ENCODE measurements at regions not wholly inside any gene's neighbourhood (a gene's known extent, or its start where the extent isn't known, plus 50 kb on each side); places are given as distances from the start of the nearest gene placed in this dataset.

DNA sequence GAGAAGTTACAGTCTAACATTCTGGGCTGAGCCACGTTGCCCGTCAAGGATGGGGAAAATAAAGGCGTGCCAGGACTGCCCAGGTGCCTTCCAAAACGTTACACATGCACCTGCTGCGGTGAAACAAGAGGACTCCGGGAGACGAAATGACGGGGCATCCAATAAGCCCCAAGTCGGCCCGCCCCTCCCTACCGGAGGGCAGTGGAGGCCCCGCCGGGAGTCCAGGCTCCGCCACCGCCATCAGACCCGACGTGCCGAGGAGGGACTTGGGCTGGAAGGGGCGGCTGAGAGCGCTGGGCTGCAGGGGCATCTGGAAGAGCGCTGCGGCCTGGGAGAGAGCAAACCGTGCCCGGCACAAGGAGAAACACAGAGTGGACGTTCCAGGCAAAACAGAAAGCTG is 112.5 kb upstream of the GPC1 start:
- H4K20me1 ChIP-seq (replicated peaks in 1 of 2; ENCODE audit: control insufficient read depth in 1 of 2, insufficient read depth in 2 of 2, low read length in 2 of 2) = no peaks in the 10 kb centered on the region
- no peaks in the 10 kb centered on the region for H3K36me3 ChIP-seq (ENCODE audit: control insufficient read depth in 2 of 4, insufficient read depth in 4 of 4, low read length in 3 of 4)
- H3K9ac ChIP-seq (replicated peaks in 1 of 4; ENCODE audit: extremely low read depth in 1 of 4, low read depth in 3 of 4, low read length in 3 of 4) = no peak overlapping the region
- no peak overlapping the region for H3K18ac ChIP-seq (ENCODE audit: extremely low read depth, low read length)
- no peaks in the 10 kb centered on the region for H3K79me2 ChIP-seq (ENCODE audit: control insufficient read depth in 1 of 2, insufficient read depth in 2 of 2, low read length in 2 of 2)
- peaks cover 0 to 9% (median 0%) of the 10 kb centered on the region in 4 experiments; a peak in 1 of 7 replicates for H3K4me1 ChIP-seq (replicated peaks in 1 of 4; ENCODE audit: control insufficient read depth in 3 of 4, insufficient read depth in 4 of 4, low read length in 3 of 4)
- no peaks in the 10 kb centered on the region for H3K79me1 ChIP-seq (ENCODE audit: low read depth, low read length)
- H4K5ac ChIP-seq (ENCODE audit: insufficient read length, low read depth, low read length) = no peak overlapping the region
- no peaks in the 10 kb centered on the region for H3K23me2 ChIP-seq (ENCODE audit: low read depth, low read length)
- H3K4me2 ChIP-seq (ENCODE audit: insufficient read depth in 1 of 2, low read depth in 2 of 2, low read length in 2 of 2) = no peak overlapping the region
- H2AFZ ChIP-seq (ENCODE audit: low read length) = no peak overlapping the region
- no peak overlapping the region for H4K8ac ChIP-seq (ENCODE audit: extremely low read depth, insufficient read depth, low read length)
- H2AK5ac ChIP-seq (ENCODE audit: low read depth, low read length) = no peak overlapping the region
- H3K9me3 ChIP-seq (ENCODE audit: insufficient read depth in 2 of 2, low read depth in 1 of 2, low read length in 1 of 2) = no peaks in the 10 kb centered on the region
- no peak overlapping the region for H3K14ac ChIP-seq (ENCODE audit: insufficient read length)
- no peak overlapping the region for H2BK15ac ChIP-seq (ENCODE audit: low read length)
- 90% methylated on average over 13 of the region's 25 CpGs; no CpG with 5 or more reads in 1 of the 2 experiments for WGBS, 2 experiments (ENCODE audit: extremely low coverage in 1 of 2, insufficient coverage in 1 of 2, insufficient read length in 1 of 2, insufficient replicate concordance in 2 of 2, low coverage in 1 of 2, low lambda C conversion rate in 2 of 2, missing lambda C conversion rate in 1 of 2)
- H4K91ac ChIP-seq (replicated peaks; ENCODE audit: insufficient read length, low read length) = no peak overlapping the region
- H2BK12ac ChIP-seq (ENCODE audit: low read depth, low read length) = no peak overlapping the region
- no peak overlapping the region for H3K27ac ChIP-seq (ENCODE audit: low read depth, low read length)
- no peak overlapping the region for H2BK5ac ChIP-seq (ENCODE audit: low read depth, low read length)
- no peaks in the 10 kb centered on the region for H3K27me3 ChIP-seq (replicated peaks in 1 of 4; ENCODE audit: control insufficient read depth in 3 of 4, extremely low read depth in 1 of 4, insufficient read depth in 3 of 4, low read length in 3 of 4)
- no peak overlapping the region for H3K23ac ChIP-seq (ENCODE audit: insufficient read length)
- no peak overlapping the region for H3K4me3 ChIP-seq (ENCODE audit: extremely low read depth in 1 of 4, insufficient read depth in 2 of 4, low read depth in 3 of 4, low read length in 4 of 4)
- H3K56ac ChIP-seq (replicated peaks; ENCODE audit: insufficient read length, low read depth, low read length) = no peak overlapping the region
- ChIA-PET CTCF (ENCODE audit: partially characterized antibody) (no interaction called here), POLR2A (ENCODE audit: partially characterized antibody) (no interaction called here)
- H3K4ac ChIP-seq (replicated peaks; ENCODE audit: insufficient read length, low read depth, low read length) = no peak overlapping the region
- DNase-seq (ENCODE audit: low read depth in 1 of 2, low spot score in 2 of 2) = no peak
- no peak for FAIRE-seq
- H2BK120ac ChIP-seq (replicated peaks; ENCODE audit: low read depth, low read length) = no peak overlapping the region
- H2BK20ac ChIP-seq (ENCODE audit: low read length) = no peak overlapping the region
- TF ChIP-seq JUND (IDR thresholded peaks at IDR 0.05; ENCODE audit: low read length) (no peak), SIX5 (IDR thresholded peaks at IDR 0.05; ENCODE audit: low read depth, low read length) (no peak), BACH1 (IDR thresholded peaks at IDR 0.05; ENCODE audit: low read length) (no peak), CHD2 (IDR thresholded peaks at IDR 0.05; ENCODE audit: low read length) (no peak), YY1 (IDR thresholded peaks at IDR 0.05; ENCODE audit: low read depth, low read length) (no peak), RXRA (IDR thresholded peaks at IDR 0.05; ENCODE audit: insufficient read depth, low read depth, low read length) (no peak), KDM4A (IDR thresholded peaks at IDR 0.05; ENCODE audit: low read depth, low read length, severe bottlenecking) (no peak), NRF1 (IDR thresholded peaks at IDR 0.05; ENCODE audit: low read depth, low read length) (no peak), POU5F1 (IDR thresholded peaks at IDR 0.05; ENCODE audit: low read depth, low read length) (no peak), HDAC2 (IDR thresholded peaks at IDR 0.05; ENCODE audit: borderline replicate concordance in 1 of 2, low read depth in 2 of 2, low read length in 2 of 2) (no peak), CBX8 (IDR thresholded peaks at IDR 0.05; ENCODE audit: borderline replicate concordance, low read depth, low read length) (no peak), TCF12 (IDR thresholded peaks at IDR 0.05; ENCODE audit: low read depth, low read length) (no peak), SAP30 (IDR thresholded peaks at IDR 0.05; ENCODE audit: insufficient read depth, insufficient replicate concordance, low read length) (no peak)
- TF ChIP-seq, protein P1, sequence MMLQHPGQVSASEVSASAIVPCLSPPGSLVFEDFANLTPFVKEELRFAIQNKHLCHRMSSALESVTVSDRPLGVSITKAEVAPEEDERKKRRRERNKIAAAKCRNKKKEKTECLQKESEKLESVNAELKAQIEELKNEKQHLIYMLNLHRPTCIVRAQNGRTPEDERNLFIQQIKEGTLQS (IDR thresholded peaks at IDR 0.05; ENCODE audit: insufficient read depth, low read depth, low read length) = no peak
- TF ChIP-seq, protein P2, sequence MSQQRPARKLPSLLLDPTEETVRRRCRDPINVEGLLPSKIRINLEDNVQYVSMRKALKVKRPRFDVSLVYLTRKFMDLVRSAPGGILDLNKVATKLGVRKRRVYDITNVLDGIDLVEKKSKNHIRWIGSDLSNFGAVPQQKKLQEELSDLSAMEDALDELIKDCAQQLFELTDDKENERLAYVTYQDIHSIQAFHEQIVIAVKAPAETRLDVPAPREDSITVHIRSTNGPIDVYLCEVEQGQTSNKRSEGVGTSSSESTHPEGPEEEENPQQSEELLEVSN (IDR thresholded peaks at IDR 0.05) = no peak

Data from H1 (cell line).